K562 (cell line): ENCODE measurements at regions not wholly inside any gene's neighbourhood (a gene's known extent, or its start where the extent isn't known, plus 50 kb on each side); places are given as distances from the start of the nearest gene placed in this dataset.

Experiments
- BRF1 ChIP-seq: IDR thresholded peaks from 3 replicates; pipeline ENCODE4 v1.6.1; 2011; ENCODE audit warnings: borderline replicate concordance, mild to moderate bottlenecking; ENCODE audit not compliant: insufficient read length; ENCODE audit errors: extremely low read depth
- CBFA2T2 ChIP-seq: fragments of 450-650 bp; conservative IDR thresholded peaks from 2 replicates; pipeline ENCODE4 v1.6.1; 2017; ENCODE audit warnings: mild to moderate bottlenecking
- FOS ChIP-seq: IDR thresholded peaks from 3 replicates; pipeline ENCODE4 v1.6.1; 2011; ENCODE audit not compliant: insufficient read length; ENCODE audit errors: extremely low read depth
- FOXM1 ChIP-seq, 2 experiments: fragments of 450-650 bp in 1 of 2; sonication (generic) in 1 of 2; formaldehyde crosslinking in 1 of 2; IDR thresholded peaks; 2 replicates each; pipeline versions ENCODE4 v1.6.1 to v1.9.0; 2017 to 2022; ENCODE audit warnings: low read depth in 2 of 2, mild to moderate bottlenecking in 2 of 2, missing genetic modification reagents in 1 of 2, moderate library complexity in 1 of 2
- HNRNPH1 ChIP-seq: fragments of 200-400 bp; formaldehyde crosslinking; optimal IDR thresholded peaks from 2 replicates; pipeline ENCODE3; 2017; ENCODE audit warnings: low read depth, mild to moderate bottlenecking, low read length, moderate library complexity
- NFE2L1 ChIP-seq: fragments of 450-650 bp; IDR thresholded peaks from 2 replicates; pipeline ENCODE4 v1.6.1; 2016; ENCODE audit warnings: missing genetic modification characterization, low read depth, mild to moderate bottlenecking, missing compliant biosample characterization, moderate library complexity, borderline replicate concordance
- NR3C1 ChIP-seq: sonication (generic); formaldehyde crosslinking; IDR thresholded peaks from 2 replicates; pipeline ENCODE4 v1.8.1; 2022; ENCODE audit warnings: missing genetic modification reagents
- PHF21A ChIP-seq: fragments of 450-650 bp; IDR thresholded peaks from 2 replicates; pipeline ENCODE4 v1.6.1; 2017; ENCODE audit warnings: low read depth, borderline replicate concordance
- PRPF4 ChIP-seq: fragments of 200-400 bp; formaldehyde crosslinking; IDR thresholded peaks from one replicate; pipeline ENCODE4 v1.6.1; 2017; ENCODE audit warnings: low read length, low read depth, mild to moderate bottlenecking; ENCODE audit not compliant: insufficient read depth, poor library complexity, severe bottlenecking
- PTBP1 ChIP-seq: fragments of 200-400 bp; formaldehyde crosslinking; IDR thresholded peaks from 2 replicates; pipeline ENCODE4 v1.6.1; 2017; ENCODE audit warnings: low read depth, low read length
- RBBP5 ChIP-seq: fragments of 200-600 bp; sonication (generic); IDR thresholded peaks from 2 replicates; pipeline ENCODE4 v1.6.1; 2012; ENCODE audit warnings: borderline replicate concordance, mild to moderate bottlenecking, low read length, control low read depth, inconsistent platforms; ENCODE audit not compliant: insufficient read depth, poor library complexity, severe bottlenecking
- RCOR1 ChIP-seq, 2 experiments: IDR thresholded peaks; 2 replicates each; pipeline ENCODE4 v1.6.1; 2012; ENCODE audit warnings: low read depth in 2 of 2, low read length in 2 of 2, borderline replicate concordance in 1 of 2, improper control_type of control experiment in 1 of 2
- SPI1 ChIP-seq: IDR thresholded peaks from 2 replicates; pipeline ENCODE4 v1.6.1; 2011; ENCODE audit warnings: low read depth, low read length, control low read depth, borderline replicate concordance
- STAG1 ChIP-seq: sonication (generic); formaldehyde crosslinking; IDR thresholded peaks from 2 replicates; pipeline ENCODE4 v1.5.0; 2020; ENCODE audit warnings: missing genetic modification reagents, borderline replicate concordance
- SUPT5H ChIP-seq: fragments of 450-650 bp; IDR thresholded peaks from 2 replicates; pipeline ENCODE4 v1.6.1; 2016
- TEAD1 ChIP-seq, 2 experiments: fragments of 450-650 bp in 1 of 2; sonication (generic) in 1 of 2; formaldehyde crosslinking; IDR thresholded peaks; 2 replicates each; pipeline versions ENCODE4 v1.4.0 to v1.8.0; 2020 to 2022; ENCODE audit warnings: mild to moderate bottlenecking in 2 of 2, missing genetic modification reagents in 1 of 2
- TRIM24 ChIP-seq, 2 experiments: fragments of 450-650 bp; IDR thresholded peaks; 2 replicates each; pipeline ENCODE4 v1.6.1; 2016
- ZNF282 ChIP-seq: sonication (generic); formaldehyde crosslinking; IDR thresholded peaks from 2 replicates; pipeline ENCODE4 v1.8.1; 2023; ENCODE audit warnings: missing genetic modification reagents
- ZNF436 ChIP-seq: fragments of 250-450, 450-650 bp; sonication (Bioruptor Pico); formaldehyde crosslinking; IDR thresholded peaks from 2 replicates; pipeline ENCODE4 v1.7.0; 2020; ENCODE audit warnings: mild to moderate bottlenecking
- ZSCAN29 ChIP-seq: fragments of 450-650 bp; IDR thresholded peaks from 2 replicates; pipeline ENCODE4 v1.6.1; 2017
- TF ChIP-seq, protein P1 (sequence below): sonication (generic); formaldehyde crosslinking; IDR thresholded peaks from 2 replicates; pipeline ENCODE4 v1.9.0; 2022; ENCODE audit warnings: mild to moderate bottlenecking, missing genetic modification reagents
- TF ChIP-seq, protein P2 (sequence below): fragments of 450-650 bp; IDR thresholded peaks from 2 replicates; pipeline ENCODE4 v1.6.1; 2016; ENCODE audit warnings: low read depth

- TF ChIP-seq SUPT5H (no peak), HNRNPH1 (no peak), NR3C1 (CRISPR knock-in tag) (no peak), BRF1 (no peak), PTBP1 (no peak), TRIM24 (IDR thresholded peaks at IDR 0.05) (no peak), CBFA2T2 (peak; percentile 47), PRPF4 (no peak), PHF21A (no peak), STAG1 (no peak), FOXM1 (IDR thresholded peaks at IDR 0.05; ENCODE audit: low read depth) (no peak), FOXM1 (CRISPR knock-in tag; IDR thresholded peaks at IDR 0.05; ENCODE audit: low read depth) (no peak), RBBP5 (no peak), ZSCAN29 (no peak), FOS (no peak), RCOR1 (IDR thresholded peaks at IDR 0.05; ENCODE audit: borderline replicate concordance in 1 of 2, low read depth in 2 of 2, low read length in 2 of 2) (no peak), SPI1 (no peak), TEAD1 (CRISPR knock-in tag; IDR thresholded peaks at IDR 0.05) (peak in 1 of 2 experiments; percentile 90; a peak in 2 of 4 replicates), ZNF282 (CRISPR knock-in tag) (no peak), ZNF436 (CRISPR knock-in tag) (no peak), NFE2L1 (peak; percentile 51; the same call in 1 of the 2 replicates)
- TF ChIP-seq, protein P1, sequence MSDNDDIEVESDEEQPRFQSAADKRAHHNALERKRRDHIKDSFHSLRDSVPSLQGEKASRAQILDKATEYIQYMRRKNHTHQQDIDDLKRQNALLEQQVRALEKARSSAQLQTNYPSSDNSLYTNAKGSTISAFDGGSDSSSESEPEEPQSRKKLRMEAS (CRISPR knock-in tag): no peak
- TF ChIP-seq, protein P2, sequence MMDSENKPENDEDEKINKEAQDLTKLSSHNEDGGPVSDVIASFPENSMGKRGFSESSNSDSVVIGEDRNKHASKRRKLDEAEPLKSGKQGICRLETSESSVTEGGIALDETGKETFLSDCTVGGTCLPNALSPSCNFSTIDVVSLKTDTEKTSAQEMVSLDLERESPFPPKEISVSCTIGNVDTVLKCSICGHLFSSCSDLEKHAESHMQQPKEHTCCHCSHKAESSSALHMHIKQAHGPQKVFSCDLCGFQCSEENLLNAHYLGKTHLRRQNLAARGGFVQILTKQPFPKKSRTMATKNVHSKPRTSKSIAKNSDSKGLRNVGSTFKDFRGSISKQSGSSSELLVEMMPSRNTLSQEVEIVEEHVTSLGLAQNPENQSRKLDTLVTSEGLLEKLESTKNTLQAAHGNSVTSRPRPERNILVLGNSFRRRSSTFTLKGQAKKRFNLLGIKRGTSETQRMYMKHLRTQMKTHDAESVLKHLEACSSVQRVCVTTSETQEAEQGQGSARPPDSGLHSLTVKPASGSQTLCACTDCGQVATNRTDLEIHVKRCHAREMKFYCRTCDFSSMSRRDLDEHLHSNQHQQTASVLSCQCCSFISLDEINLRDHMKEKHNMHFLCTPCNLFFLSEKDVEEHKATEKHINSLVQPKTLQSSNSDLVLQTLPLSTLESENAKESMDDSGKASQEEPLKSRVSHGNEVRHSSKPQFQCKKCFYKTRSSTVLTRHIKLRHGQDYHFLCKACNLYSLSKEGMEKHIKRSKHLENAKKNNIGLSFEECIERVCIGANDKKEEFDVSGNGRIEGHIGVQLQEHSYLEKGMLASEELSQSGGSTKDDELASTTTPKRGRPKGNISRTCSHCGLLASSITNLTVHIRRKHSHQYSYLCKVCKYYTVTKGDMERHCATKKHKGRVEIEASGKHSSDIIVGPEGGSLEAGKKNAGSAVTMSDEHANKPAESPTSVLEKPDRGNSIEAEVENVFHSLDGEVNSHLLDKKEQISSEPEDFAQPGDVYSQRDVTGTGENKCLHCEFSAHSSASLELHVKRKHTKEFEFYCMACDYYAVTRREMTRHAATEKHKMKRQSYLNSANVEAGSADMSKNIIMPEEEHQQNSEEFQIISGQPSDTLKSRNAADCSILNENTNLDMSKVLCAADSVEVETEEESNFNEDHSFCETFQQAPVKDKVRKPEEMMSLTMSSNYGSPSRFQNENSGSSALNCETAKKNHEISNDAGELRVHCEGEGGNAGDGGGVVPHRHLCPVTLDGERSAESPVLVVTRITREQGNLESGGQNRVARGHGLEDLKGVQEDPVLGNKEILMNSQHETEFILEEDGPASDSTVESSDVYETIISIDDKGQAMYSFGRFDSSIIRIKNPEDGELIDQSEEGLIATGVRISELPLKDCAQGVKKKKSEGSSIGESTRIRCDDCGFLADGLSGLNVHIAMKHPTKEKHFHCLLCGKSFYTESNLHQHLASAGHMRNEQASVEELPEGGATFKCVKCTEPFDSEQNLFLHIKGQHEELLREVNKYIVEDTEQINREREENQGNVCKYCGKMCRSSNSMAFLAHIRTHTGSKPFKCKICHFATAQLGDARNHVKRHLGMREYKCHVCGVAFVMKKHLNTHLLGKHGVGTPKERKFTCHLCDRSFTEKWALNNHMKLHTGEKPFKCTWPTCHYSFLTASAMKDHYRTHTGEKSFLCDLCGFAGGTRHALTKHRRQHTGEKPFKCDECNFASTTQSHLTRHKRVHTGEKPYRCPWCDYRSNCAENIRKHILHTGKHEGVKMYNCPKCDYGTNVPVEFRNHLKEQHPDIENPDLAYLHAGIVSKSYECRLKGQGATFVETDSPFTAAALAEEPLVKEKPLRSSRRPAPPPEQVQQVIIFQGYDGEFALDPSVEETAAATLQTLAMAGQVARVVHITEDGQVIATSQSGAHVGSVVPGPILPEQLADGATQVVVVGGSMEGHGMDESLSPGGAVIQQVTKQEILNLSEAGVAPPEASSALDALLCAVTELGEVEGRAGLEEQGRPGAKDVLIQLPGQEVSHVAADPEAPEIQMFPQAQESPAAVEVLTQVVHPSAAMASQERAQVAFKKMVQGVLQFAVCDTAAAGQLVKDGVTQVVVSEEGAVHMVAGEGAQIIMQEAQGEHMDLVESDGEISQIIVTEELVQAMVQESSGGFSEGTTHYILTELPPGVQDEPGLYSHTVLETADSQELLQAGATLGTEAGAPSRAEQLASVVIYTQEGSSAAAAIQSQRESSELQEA: no peak
Observed at GRCh38 chr7:84912993-84913635, 273.7 kb downstream of the SEMA3D start (continued).
